HepG2 (cell line): ENCODE measurements at regions not wholly inside any gene's neighbourhood (a gene's known extent, or its start where the extent isn't known, plus 50 kb on each side); places are given as distances from the start of the nearest gene placed in this dataset.

Experiments used
- ATAC-seq: fragments of 200-7000 bp; cut with Tn5 transposase; 3 replicates; pipeline ENCODE4 v1.9.1; 2020; ENCODE audit warnings: mild to moderate bottlenecking, moderate library complexity
- BruUV-seq: library from RNA; stranded (reverse); fragments of 400-500 nt; replicated peaks from 2 replicates; lab custom pipeline; 2021; lab: Mats Ljungman, UMichigan
- CTCF ChIA-PET: fragments of 300-600 bp; formaldehyde crosslinking; extraction: SDS; loops from one replicate; lab custom pipeline; 2021; ENCODE audit warnings: low total read pairs, inconsistent platforms, low intra/inter-chr PET ratio; lab: Yijun Ruan, JAX
- POLR2A ChIA-PET: fragments of 350-600 bp; sonication (Branson Sonifier 250); formaldehyde crosslinking; loops from one replicate; lab custom pipeline; 2020; ENCODE audit warnings: antibody characterized with exemption, inconsistent platforms; lab: Yijun Ruan, JAX
- DNase-seq: peaks from one replicate; pipeline ENCODE4 v3.0.0-alpha.2; 2015; ENCODE audit warnings: low spot score
- FAIRE-seq: peaks from 3 replicates; lab custom pipeline; 2011; peaks lifted over from hg19 to GRCh38; lab: Jason Lieb, UNC
- H2AFZ ChIP-seq: one replicate; pipeline ENCODE4 v1.6.1; 2011; ENCODE audit warnings: low read length, inconsistent platforms
- H3K27ac ChIP-seq: fragments of 300-600 bp; 3 replicates; pipeline ENCODE4 v1.8.0; 2011; ENCODE audit warnings: mixed run types, mild to moderate bottlenecking, mixed read lengths, low read length, inconsistent platforms; ENCODE audit not compliant: insufficient read depth; ENCODE audit errors: extremely low read length
- H3K27me3 ChIP-seq, 2 experiments: fragments of 200-600 bp in 1 of 2; 2 replicates in 1 of 2; 3 replicates in 1 of 2; pipeline versions ENCODE4 v1.6.0 to v1.8.0; 2011; ENCODE audit warnings: low read length in 2 of 2, mild to moderate bottlenecking in 2 of 2, moderate library complexity in 2 of 2, inconsistent platforms in 1 of 2; ENCODE audit not compliant: insufficient read depth in 2 of 2, control insufficient read depth in 1 of 2
- H3K36me3 ChIP-seq, 2 experiments: fragments of 200-600 bp in 1 of 2; replicated peaks in 1 of 2; 2 replicates in 1 of 2; 3 replicates in 1 of 2; pipeline versions ENCODE4 v1.5.1 to v1.8.0; 2011; ENCODE audit warnings: low read length in 2 of 2, inconsistent platforms in 1 of 2; ENCODE audit not compliant: insufficient read depth in 2 of 2, control insufficient read depth in 1 of 2
- H3K4me1 ChIP-seq: 2 replicates; pipeline ENCODE4 v1.5.1; 2012; ENCODE audit warnings: low read length, inconsistent platforms; ENCODE audit not compliant: insufficient read depth
- H3K4me2 ChIP-seq: 2 replicates; pipeline ENCODE4 v1.6.0; 2011; ENCODE audit warnings: low read depth, low read length, inconsistent platforms
- H3K4me3 ChIP-seq, 3 experiments: fragments of 200-600 bp in 1 of 3; sonication (generic), shearing (Covaris generic) in 1 of 3; replicated peaks in 1 of 3; 2 replicates each; pipeline ENCODE4 v1.5.1; 2011 to 2016; ENCODE audit warnings: low read length in 3 of 3, inconsistent platforms in 2 of 3, low read depth in 2 of 3, mild to moderate bottlenecking in 2 of 3, control low read depth in 1 of 3, mixed read lengths in 1 of 3; ENCODE audit not compliant: insufficient read depth in 1 of 3
- H3K79me2 ChIP-seq: one replicate; pipeline ENCODE4 v1.6.1; 2011; ENCODE audit warnings: low read length, inconsistent platforms; ENCODE audit not compliant: insufficient read depth
- H3K9ac ChIP-seq: 2 replicates; pipeline ENCODE4 v1.6.0; 2011; ENCODE audit warnings: mild to moderate bottlenecking, low read depth, low read length, inconsistent platforms; ENCODE audit not compliant: insufficient read depth
- H3K9me3 ChIP-seq: 2 replicates; pipeline ENCODE4 v1.5.1; 2012; ENCODE audit warnings: mild to moderate bottlenecking, low read length
- H4K20me1 ChIP-seq: 2 replicates; pipeline ENCODE4 v1.6.0; 2011; ENCODE audit warnings: inconsistent platforms, mild to moderate bottlenecking, low read length, moderate library complexity; ENCODE audit not compliant: insufficient read depth
- DBP ChIP-seq: sonication (generic); formaldehyde crosslinking; IDR thresholded peaks from 2 replicates; pipeline ENCODE4 v1.4.0; 2020; ENCODE audit warnings: missing genetic modification reagents; ENCODE audit errors: not compliant biosample characterization
- GABPA ChIP-seq, 2 experiments: IDR thresholded peaks; 2 replicates each; pipeline ENCODE4 v1.6.1; 2011 to 2016; ENCODE audit warnings: low read depth in 2 of 2, low read length in 1 of 2, missing biosample characterization in 1 of 2, missing genetic modification characterization in 1 of 2
- SAFB2 ChIP-seq: sonication (generic); formaldehyde crosslinking; IDR thresholded peaks from 2 replicates; pipeline ENCODE4 v1.5.1; 2020; ENCODE audit warnings: missing genetic modification reagents, low read depth, mild to moderate bottlenecking, borderline replicate concordance
- SP4 ChIP-seq: sonication (generic); formaldehyde crosslinking; IDR thresholded peaks from 2 replicates; pipeline ENCODE4 v1.8.1; 2023; ENCODE audit warnings: mild to moderate bottlenecking, missing genetic modification reagents
- SPEN ChIP-seq: sonication (generic); formaldehyde crosslinking; IDR thresholded peaks from 2 replicates; pipeline ENCODE4 v1.5.1; 2020; ENCODE audit warnings: low read depth, mild to moderate bottlenecking, missing genetic modification reagents
- TBX3 ChIP-seq: fragments of 450-650 bp; IDR thresholded peaks from 2 replicates; pipeline ENCODE4 v1.6.1; 2017; ENCODE audit warnings: antibody characterized with exemption, mild to moderate bottlenecking, inconsistent platforms, borderline replicate concordance
- ZFP36L2 ChIP-seq: sonication (generic); formaldehyde crosslinking; IDR thresholded peaks from 2 replicates; pipeline ENCODE4 v1.4.0; 2020; ENCODE audit warnings: missing genetic modification reagents
- ZNF10 ChIP-seq: sonication (generic); formaldehyde crosslinking; IDR thresholded peaks from 2 replicates; pipeline ENCODE4 v1.4.0; 2020; ENCODE audit warnings: mild to moderate bottlenecking, low read depth, missing genetic modification reagents, borderline replicate concordance
- ZNF136 ChIP-seq: sonication (generic); formaldehyde crosslinking; IDR thresholded peaks from 2 replicates; pipeline ENCODE4 v1.8.1; 2022; ENCODE audit warnings: low read depth, mild to moderate bottlenecking, moderate library complexity, missing genetic modification reagents
- ZSCAN20 ChIP-seq: sonication (generic); formaldehyde crosslinking; IDR thresholded peaks from 2 replicates; pipeline ENCODE4 v1.4.0; 2020; ENCODE audit warnings: missing genetic modification reagents, mild to moderate bottlenecking, borderline replicate concordance
- WGBS: methylation state at CpG from one replicate; pipeline ENCODE4 v1.1.6; 2017; ENCODE audit warnings: low lambda C conversion rate; 5-methylcytosine and 5-hydroxymethylcytosine counted together
- in situ Hi-C: cut with HindIII; loops from 2 replicates; pipeline ENCODE4 v1.10.0; 2017; ENCODE audit warnings: low pct_unique_long_range_greater_than_20kb; ENCODE audit not compliant: extremely low pct_ligation_motif_present
- intact Hi-C: fragments of 100-400 bp; cut with micrococcal nuclease; formaldehyde crosslinking; loops from one replicate; pipeline ENCODE4 v1.10.0; 2022; ENCODE audit not compliant: unreplicated experiment
- TF ChIP-seq, protein P1 (sequence below): sonication (generic); formaldehyde crosslinking; IDR thresholded peaks from 2 replicates; pipeline ENCODE4 v1.9.0; 2022; ENCODE audit warnings: missing genetic modification reagents, mild to moderate bottlenecking, borderline replicate concordance
- TF ChIP-seq, protein P2 (sequence below): sonication (generic); formaldehyde crosslinking; IDR thresholded peaks from 2 replicates; pipeline ENCODE4 v1.4.0; 2020; ENCODE audit warnings: mild to moderate bottlenecking, missing genetic modification reagents

GRCh38 chr11:97656356-97656755, 1266.5 kb downstream of the JRKL start:
- no TSS peak for BruUV-seq
- H3K27me3 ChIP-seq: no peaks in the 10 kb centered on the region; a peak in 1 of 5 replicates
- no peaks in the 10 kb centered on the region for H3K36me3 ChIP-seq
- DNase-seq: no peak
- WGBS: 1% methylated on average over 2 of the region's 2 CpGs
- POLR2A ChIA-PET: no interaction called here
- no peaks in the 10 kb centered on the region for H3K79me2 ChIP-seq
- no peak for TF ChIP-seq GABPA (IDR thresholded peaks at IDR 0.05; ENCODE audit: low read depth, low read length)
- TF ChIP-seq GABPA (CRISPR knock-in tag; IDR thresholded peaks at IDR 0.05; ENCODE audit: low read depth): no peak
- TF ChIP-seq TBX3: no peak
- TF ChIP-seq, protein P1, sequence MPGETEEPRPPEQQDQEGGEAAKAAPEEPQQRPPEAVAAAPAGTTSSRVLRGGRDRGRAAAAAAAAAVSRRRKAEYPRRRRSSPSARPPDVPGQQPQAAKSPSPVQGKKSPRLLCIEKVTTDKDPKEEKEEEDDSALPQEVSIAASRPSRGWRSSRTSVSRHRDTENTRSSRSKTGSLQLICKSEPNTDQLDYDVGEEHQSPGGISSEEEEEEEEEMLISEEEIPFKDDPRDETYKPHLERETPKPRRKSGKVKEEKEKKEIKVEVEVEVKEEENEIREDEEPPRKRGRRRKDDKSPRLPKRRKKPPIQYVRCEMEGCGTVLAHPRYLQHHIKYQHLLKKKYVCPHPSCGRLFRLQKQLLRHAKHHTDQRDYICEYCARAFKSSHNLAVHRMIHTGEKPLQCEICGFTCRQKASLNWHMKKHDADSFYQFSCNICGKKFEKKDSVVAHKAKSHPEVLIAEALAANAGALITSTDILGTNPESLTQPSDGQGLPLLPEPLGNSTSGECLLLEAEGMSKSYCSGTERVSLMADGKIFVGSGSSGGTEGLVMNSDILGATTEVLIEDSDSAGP (CRISPR knock-in tag): no peak
- no peak for TF ChIP-seq ZSCAN20 (CRISPR knock-in tag)
- TF ChIP-seq, protein P2, sequence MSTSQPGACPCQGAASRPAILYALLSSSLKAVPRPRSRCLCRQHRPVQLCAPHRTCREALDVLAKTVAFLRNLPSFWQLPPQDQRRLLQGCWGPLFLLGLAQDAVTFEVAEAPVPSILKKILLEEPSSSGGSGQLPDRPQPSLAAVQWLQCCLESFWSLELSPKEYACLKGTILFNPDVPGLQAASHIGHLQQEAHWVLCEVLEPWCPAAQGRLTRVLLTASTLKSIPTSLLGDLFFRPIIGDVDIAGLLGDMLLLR (CRISPR knock-in tag): no peak
- TF ChIP-seq ZFP36L2 (CRISPR knock-in tag): no peak
- TF ChIP-seq DBP (CRISPR knock-in tag): no peak
- no peak for TF ChIP-seq ZNF136 (CRISPR knock-in tag)
- TF ChIP-seq SPEN (CRISPR knock-in tag): no peak
- TF ChIP-seq ZNF10 (CRISPR knock-in tag): no peak
- no peak for TF ChIP-seq SP4 (CRISPR knock-in tag)
- TF ChIP-seq SAFB2 (CRISPR knock-in tag): no peak
- TF ChIP-seq, all 625 proteins: peak for 0
- Histone ChIP-seq H2AFZ (no peak overlapping the region), H3K4me1 (no peaks in the 10 kb centered on the region), H3K4me2 (no peak overlapping the region), H3K4me3 (no peak overlapping the region), H3K9me3 (peaks cover 20% of the 10 kb centered on the region), H3K27ac (no peak overlapping the region), H4K20me1 (no peaks in the 10 kb centered on the region), H3K9ac (no peak overlapping the region)
- CTCF ChIA-PET: no interaction called here
- intact Hi-C loops: no loop called here
- ATAC-seq (no peak), FAIRE-seq (no peak)
- in situ Hi-C loops: no loop called here
